ENCODE measurements at regions not wholly inside any gene's neighbourhood (a gene's known extent, or its start where the extent isn't known, plus 50 kb on each side); places are given as distances from the start of the nearest gene placed in this dataset.

DNA sequence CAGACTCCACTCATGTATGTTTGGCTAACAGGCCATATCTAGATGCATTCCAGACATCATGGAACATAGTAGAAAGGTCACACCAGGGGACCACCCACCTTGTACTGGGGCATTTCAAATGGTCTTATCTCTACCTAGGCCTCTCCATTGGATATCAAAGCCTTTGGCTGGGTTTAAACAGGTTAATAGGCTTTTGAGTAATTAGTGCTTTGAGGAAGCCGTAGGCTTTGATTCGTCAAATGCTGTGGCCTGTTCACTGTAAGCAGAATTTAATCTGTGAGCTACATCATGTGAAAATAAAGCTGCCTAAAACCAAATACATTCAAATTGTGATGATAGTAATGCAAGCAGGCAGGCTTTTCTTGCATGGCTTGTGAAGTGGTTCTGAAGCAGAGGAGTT is 129.5 kb downstream of the ST8SIA2 start:
- H3K4me3 ChIP-seq (ENCODE audit: low read depth, low read length): no peak overlapping the region
- DNase-seq (ENCODE audit: low read depth): no peak
- TF ChIP-seq, protein P1, sequence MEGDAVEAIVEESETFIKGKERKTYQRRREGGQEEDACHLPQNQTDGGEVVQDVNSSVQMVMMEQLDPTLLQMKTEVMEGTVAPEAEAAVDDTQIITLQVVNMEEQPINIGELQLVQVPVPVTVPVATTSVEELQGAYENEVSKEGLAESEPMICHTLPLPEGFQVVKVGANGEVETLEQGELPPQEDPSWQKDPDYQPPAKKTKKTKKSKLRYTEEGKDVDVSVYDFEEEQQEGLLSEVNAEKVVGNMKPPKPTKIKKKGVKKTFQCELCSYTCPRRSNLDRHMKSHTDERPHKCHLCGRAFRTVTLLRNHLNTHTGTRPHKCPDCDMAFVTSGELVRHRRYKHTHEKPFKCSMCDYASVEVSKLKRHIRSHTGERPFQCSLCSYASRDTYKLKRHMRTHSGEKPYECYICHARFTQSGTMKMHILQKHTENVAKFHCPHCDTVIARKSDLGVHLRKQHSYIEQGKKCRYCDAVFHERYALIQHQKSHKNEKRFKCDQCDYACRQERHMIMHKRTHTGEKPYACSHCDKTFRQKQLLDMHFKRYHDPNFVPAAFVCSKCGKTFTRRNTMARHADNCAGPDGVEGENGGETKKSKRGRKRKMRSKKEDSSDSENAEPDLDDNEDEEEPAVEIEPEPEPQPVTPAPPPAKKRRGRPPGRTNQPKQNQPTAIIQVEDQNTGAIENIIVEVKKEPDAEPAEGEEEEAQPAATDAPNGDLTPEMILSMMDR (IDR thresholded peaks at IDR 0.05; ENCODE audit: control insufficient read depth, extremely low read depth, insufficient read depth): no peak

DNA sequence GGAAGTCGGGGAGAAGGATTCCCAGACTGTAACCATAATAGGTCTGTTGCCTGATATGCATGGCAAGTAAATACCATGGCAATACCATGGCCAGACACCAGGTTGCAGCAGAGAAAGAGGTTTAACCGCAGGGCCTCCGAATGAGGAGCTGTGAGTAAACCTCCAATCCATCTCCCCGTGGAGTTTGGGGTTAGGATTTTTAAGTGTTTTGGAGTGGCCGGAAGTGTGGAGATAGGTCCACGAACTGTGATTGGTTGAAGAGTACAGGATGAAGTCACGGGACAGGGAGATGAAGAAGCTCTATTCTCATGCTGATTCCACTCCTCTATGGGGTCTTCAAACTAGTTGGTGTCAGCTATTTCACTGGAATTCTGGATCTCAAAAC is 127.9 kb downstream of the ST8SIA2 start:
- peak; percentile 67 for DNase-seq (ENCODE audit: low read depth)
- no peak overlapping the region for H3K4me3 ChIP-seq (ENCODE audit: low read depth, low read length)
- TF ChIP-seq, protein P1 (IDR thresholded peaks at IDR 0.05; ENCODE audit: control insufficient read depth, extremely low read depth, insufficient read depth): peak; percentile 85

DNA sequence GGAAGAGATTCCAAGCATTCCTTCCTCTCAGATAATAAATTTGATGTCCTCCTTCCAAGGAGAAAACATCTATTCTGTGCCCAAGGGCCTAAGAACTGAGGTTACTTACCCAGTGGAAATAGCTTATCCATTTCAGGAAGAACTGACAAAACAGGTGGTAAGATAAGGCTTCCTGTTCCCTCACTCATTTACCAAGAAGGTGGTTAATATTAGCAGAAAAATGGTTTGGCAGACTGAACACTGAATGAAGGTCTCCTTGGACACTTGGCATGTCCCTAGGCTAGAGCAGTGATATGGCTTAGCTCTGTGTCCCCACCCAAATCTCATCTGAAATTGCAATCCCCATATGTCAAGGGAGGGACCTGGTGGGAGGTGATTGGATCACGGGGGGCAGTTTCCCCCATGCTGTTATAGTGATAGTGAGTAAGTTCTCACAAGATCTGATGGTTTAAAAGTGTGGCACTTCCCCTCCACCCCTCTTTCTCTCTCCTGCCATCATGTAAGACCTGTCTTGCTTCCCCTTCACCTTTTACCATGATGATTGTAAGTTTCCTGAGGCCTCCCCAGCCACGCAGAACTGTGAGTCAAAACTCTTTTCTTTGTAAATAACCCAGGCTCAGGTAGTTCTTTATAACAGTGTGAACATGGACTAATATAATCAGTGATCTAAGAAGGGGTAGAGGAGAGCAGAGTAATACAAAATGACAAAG is 127.4 kb downstream of the ST8SIA2 start:
- TF ChIP-seq, protein P1 (IDR thresholded peaks at IDR 0.05; ENCODE audit: control insufficient read depth, extremely low read depth, insufficient read depth): no peak

DNA sequence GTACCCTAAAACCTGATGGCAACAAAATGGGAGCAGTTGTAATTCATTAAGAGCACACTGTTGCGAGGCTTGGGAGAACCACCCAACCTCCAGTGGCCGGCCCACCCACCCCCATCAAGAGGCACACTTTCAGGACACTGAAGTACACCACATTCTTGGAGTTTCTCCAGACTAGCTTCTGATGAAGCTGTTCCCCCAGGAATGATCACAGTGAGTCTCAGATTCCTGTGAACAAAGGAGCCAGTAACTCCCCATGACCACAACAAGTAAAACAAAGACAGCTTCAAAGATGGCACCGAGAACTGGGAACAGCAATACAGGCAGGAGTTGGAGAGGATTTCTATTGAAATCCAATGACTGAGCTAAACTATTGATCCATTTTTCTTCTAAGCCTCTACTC is 126.0 kb downstream of the ST8SIA2 start:
- TF ChIP-seq, protein P1 (IDR thresholded peaks at IDR 0.05; ENCODE audit: control insufficient read depth, extremely low read depth, insufficient read depth): no peak
- no peak overlapping the region for H3K4me3 ChIP-seq (ENCODE audit: low read depth, low read length)
- no peak for DNase-seq (ENCODE audit: low read depth)

More for the DNA sequence above, 127.4 kb downstream of the ST8SIA2 start:
- DNase-seq (ENCODE audit: low read depth): no peak
- H3K4me3 ChIP-seq (ENCODE audit: low read depth, low read length): no peak overlapping the region
